GM21515 (cell line): ENCODE measurements at regions not wholly inside any gene's neighbourhood (a gene's known extent, or its start where the extent isn't known, plus 50 kb on each side); places are given as distances from the start of the nearest gene placed in this dataset.

Experiments used
- ATAC-seq: cut with Tn5 transposase; IDR thresholded peaks from one replicate; pipeline ENCODE4 v1.9.1; 2021; ENCODE audit not compliant: unreplicated experiment

- no peak for ATAC-seq
Observed at GRCh38 chr3:159775372-159775961, 213.2 kb upstream of the IL12A start.

- ATAC-seq = no peak
Observed at GRCh38 chr3:159776779-159777178, 211.9 kb upstream of the IL12A start.

GRCh38 chr3:159779883-159780282, 208.8 kb upstream of the IL12A start:
- no peak for ATAC-seq

- no peak for ATAC-seq
Observed at GRCh38 chr3:159781867-159782266, 206.8 kb upstream of the IL12A start.

GRCh38 chr3:159782724-159783421, 205.8 kb upstream of the IL12A start:
- ATAC-seq = no peak

GRCh38 chr3:159783780-159784742, 204.6 kb upstream of the IL12A start:
- no peak for ATAC-seq

GRCh38 chr3:159785273-159785708, 203.3 kb upstream of the IL12A start:
- ATAC-seq = no peak

GRCh38 chr3:159786489-159787177, 202.0 kb upstream of the IL12A start:
- ATAC-seq = no peak

GRCh38 chr3:159787178-159787574, 201.5 kb upstream of the IL12A start:
- ATAC-seq = no peak

GRCh38 chr3:159787794-159788205, 200.8 kb upstream of the IL12A start:
- no peak for ATAC-seq

- ATAC-seq = no peak
Observed at GRCh38 chr3:159788291-159788690, 200.3 kb upstream of the IL12A start.

- no peak for ATAC-seq
Observed at GRCh38 chr3:159789017-159789416, 199.6 kb upstream of the IL12A start.

- ATAC-seq = no peak
Observed at GRCh38 chr3:159789742-159790635, 198.6 kb upstream of the IL12A start.

GRCh38 chr3:159791336-159791735, 197.3 kb upstream of the IL12A start:
- ATAC-seq = no peak

- no peak for ATAC-seq
Observed at GRCh38 chr3:159792070-159792469, 196.6 kb upstream of the IL12A start.

GRCh38 chr3:159795042-159795441, 193.6 kb upstream of the IL12A start:
- no peak for ATAC-seq

- no peak for ATAC-seq
Observed at GRCh38 chr3:159795681-159796175, 192.9 kb upstream of the IL12A start.

- no peak for ATAC-seq
Observed at GRCh38 chr3:159796226-159796625, 192.4 kb upstream of the IL12A start.

- no peak for ATAC-seq
Observed at GRCh38 chr3:159796744-159797143, 191.9 kb upstream of the IL12A start.

GRCh38 chr3:159797771-159798170, 190.9 kb upstream of the IL12A start:
- no peak for ATAC-seq
